ENCODE measurements at regions not wholly inside any gene's neighbourhood (a gene's known extent, or its start where the extent isn't known, plus 50 kb on each side); places are given as distances from the start of the nearest gene placed in this dataset.

GRCh38 chr5:152855441-152855840 lies 450.4 kb upstream of the NMUR2 start:
- FAIRE-seq: no peak
- DNase-seq (ENCODE audit: low spot score): no peak

DNA sequence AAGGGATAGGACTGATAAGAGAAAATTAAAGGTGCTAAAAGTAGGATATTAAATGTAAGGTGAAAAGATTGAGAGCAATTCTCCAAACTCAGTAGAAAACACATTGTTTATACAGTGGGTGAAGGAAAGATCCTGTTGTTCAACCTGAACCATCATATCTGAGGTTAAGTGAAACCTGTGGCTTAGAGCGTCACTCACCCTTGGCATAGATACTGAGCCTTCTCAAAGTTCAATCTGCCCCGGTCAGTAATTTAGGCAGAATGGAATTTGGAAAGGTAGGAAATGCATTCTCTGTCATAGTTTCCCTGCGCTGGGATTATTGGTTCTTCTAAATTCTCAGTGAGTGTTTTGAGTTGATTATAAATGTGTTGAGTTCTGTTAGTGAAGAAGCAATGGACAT lies 456.2 kb upstream of the NMUR2 start:
- DNase-seq (ENCODE audit: low spot score): no peak
- FAIRE-seq: no peak

DNA sequence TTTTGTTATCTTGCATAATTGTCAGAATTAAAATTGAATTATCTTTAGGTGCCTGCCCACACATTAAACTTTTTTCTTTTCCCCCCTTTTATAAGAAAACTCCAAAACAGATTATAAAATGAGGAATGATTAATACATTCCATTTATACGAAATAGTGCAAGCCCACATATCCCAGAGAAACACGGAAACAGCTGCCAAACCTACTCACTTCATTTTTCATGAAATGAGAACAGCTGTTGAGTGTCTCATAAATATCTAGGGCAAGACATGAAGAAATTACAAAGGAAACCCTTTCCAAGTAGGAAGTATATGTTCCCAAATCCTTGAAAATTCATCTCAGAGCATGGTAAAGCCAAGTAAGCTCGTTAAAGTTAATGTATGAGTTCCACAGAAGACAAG lies 459.4 kb upstream of the NMUR2 start:
- no peak for FAIRE-seq
- DNase-seq (ENCODE audit: low spot score): no peak

GRCh38 chr5:152864991-152865390 lies 459.9 kb upstream of the NMUR2 start:
- DNase-seq (ENCODE audit: low spot score) (no peak), FAIRE-seq (no peak)

- no peak for FAIRE-seq
- no peak for DNase-seq (ENCODE audit: low spot score)
These were observed 464.9 kb upstream of the NMUR2 start for GRCh38 chr5:152869971-152870370.

- no peak for DNase-seq (ENCODE audit: low spot score)
These were observed 477.5 kb upstream of the NMUR2 start for GRCh38 chr5:152882621-152883020.

DNA sequence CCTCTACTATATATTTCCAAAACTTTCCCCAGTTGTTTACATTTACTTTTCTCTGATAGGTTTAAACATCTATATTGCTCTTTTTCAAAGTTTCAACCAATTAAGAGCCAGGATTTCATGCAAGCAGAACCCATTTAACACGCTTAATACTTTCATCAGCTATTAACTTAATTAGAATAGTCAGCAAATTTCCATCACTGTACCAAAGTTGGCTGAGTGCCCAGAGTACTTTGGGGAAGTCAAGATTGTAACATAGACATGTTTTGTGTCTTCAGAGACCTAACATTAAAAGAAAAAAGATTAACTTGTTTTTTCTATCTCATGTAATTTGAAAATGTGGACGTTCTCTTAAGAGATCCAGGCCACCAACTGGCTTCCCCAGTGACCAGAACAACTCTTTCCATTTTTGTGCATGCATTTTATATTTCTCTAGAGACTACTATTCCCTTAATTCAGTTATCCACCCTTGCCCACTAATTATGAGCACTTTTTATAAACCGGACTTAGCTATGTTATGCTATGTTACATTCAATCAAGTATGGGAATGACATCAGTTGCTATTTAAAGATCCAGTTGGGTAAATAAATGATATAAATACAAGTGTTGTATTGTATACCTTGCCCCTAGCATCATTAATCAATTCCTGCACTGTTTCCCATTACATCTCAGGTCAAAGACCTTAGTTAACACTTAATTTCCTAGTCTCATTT lies 478.1 kb upstream of the NMUR2 start:
- FAIRE-seq (no peak), DNase-seq (ENCODE audit: low spot score) (no peak)

More at GRCh38 chr5:152882621-152883020, 477.5 kb upstream of the NMUR2 start:
- FAIRE-seq: no peak

DNA sequence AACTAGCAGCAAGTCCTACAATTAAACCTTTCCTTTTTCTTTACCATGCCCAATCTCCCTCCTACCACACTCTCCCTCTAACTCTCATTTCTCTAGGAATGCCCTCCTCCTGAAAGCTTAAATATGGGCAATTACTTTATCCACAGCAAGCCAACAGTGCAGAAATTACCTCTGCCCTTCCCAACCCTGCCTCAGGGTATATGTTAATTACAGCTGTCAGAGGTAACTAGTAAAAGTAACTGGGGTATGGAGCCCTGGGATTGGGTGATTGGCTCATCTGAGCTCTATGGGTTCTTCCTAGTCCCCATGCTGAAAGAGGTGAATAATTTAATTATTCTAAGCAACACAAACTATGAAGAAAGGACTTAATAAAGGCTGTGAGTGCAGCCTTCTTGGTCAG lies 478.9 kb upstream of the NMUR2 start:
- FAIRE-seq (no peak), DNase-seq (ENCODE audit: low spot score) (no peak)

- FAIRE-seq: no peak
- no peak for DNase-seq (ENCODE audit: low spot score)
These were observed 495.3 kb upstream of the NMUR2 start for GRCh38 chr5:152900332-152900731.

GRCh38 chr5:152901754-152902153 lies 496.7 kb upstream of the NMUR2 start:
- DNase-seq (ENCODE audit: low spot score) (no peak), FAIRE-seq (no peak)

GRCh38 chr5:152905286-152905685 lies 500.2 kb upstream of the NMUR2 start:
- DNase-seq (ENCODE audit: low spot score): no peak
- no peak for FAIRE-seq

DNA sequence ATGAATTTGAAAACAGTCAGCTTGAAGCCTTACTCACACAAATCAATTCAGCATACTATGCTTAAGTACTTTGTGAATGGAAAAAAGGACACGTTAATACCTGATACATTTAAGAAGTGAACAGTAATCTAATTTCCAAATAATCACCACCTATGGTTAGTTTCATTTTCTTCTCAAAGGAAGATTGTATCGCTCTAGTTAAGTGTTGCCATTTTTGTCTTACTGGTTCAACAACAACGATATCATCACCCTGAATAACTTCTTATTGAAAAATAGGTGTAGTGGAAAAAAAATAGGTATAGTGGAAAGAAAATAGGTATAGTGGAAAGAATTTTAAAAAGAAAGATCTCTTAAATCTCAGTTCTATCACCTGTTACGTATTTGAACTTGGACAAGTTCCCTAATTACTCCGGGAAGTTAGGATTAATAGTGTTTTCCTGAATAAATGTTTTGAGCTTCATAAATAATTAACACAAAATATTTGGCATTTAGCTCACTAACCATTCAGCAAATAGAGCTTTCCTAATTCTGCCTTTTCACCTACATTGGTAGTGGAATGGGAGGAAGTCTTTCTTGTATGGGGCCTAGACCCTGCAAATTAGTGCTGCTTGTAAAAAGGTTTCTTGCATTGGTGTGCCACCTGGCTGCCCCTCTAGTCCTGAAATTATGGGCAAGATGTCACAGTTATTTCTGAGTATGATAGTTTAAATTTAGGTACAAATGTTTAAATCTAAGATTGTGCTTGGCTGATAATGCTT lies 502.6 kb upstream of the NMUR2 start:
- FAIRE-seq (no peak), DNase-seq (ENCODE audit: low spot score) (no peak)

GRCh38 chr5:152912924-152913323 lies 507.8 kb upstream of the NMUR2 start:
- FAIRE-seq (no peak), DNase-seq (ENCODE audit: low spot score) (no peak)

DNA sequence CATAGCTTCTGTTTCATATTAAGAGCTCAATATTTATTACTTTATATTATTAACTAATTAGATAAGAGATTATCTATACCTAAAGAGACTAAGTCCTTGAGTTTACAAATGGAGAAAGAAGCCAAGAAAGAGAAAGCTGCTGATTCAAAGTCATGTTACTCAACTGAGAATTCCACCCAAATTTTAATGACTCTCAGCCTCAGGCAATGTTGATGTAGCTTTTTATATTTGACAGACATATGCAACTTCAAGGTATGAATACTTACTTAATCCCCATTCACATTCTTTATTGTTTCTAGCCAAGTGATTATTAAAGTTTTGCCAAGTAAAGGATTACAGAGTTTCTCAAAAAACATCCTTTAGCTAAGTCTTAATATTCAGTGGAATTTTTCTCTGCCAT lies 527.5 kb upstream of the NMUR2 start:
- DNase-seq (ENCODE audit: low spot score) (no peak), FAIRE-seq (no peak)

DNA sequence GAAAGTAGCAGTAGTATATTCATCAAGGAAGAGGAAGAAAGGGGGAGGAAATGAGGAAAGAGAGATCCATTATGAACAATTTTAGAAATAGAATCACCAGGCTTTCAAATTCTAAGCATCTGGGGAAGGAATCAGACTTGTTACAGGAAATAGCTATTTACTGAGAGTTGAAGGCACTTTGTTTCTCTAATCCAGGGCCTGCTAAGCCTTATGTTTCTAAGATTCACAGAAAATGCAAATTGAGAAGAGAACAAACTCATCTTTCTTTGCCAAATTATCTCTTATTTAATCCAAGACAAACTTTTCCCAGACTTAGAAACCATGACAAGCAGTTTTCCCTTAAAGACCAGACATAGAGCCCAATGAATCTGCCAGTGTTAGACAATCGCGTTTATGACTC lies 528.0 kb upstream of the NMUR2 start:
- FAIRE-seq (no peak), DNase-seq (ENCODE audit: low spot score) (no peak)

GRCh38 chr5:152938630-152939029 lies 533.6 kb upstream of the NMUR2 start:
- FAIRE-seq: no peak
- no peak for DNase-seq (ENCODE audit: low spot score)

- FAIRE-seq (no peak), DNase-seq (ENCODE audit: low spot score) (no peak)
These were observed 537.7 kb upstream of the NMUR2 start for GRCh38 chr5:152942633-152943336.

DNA sequence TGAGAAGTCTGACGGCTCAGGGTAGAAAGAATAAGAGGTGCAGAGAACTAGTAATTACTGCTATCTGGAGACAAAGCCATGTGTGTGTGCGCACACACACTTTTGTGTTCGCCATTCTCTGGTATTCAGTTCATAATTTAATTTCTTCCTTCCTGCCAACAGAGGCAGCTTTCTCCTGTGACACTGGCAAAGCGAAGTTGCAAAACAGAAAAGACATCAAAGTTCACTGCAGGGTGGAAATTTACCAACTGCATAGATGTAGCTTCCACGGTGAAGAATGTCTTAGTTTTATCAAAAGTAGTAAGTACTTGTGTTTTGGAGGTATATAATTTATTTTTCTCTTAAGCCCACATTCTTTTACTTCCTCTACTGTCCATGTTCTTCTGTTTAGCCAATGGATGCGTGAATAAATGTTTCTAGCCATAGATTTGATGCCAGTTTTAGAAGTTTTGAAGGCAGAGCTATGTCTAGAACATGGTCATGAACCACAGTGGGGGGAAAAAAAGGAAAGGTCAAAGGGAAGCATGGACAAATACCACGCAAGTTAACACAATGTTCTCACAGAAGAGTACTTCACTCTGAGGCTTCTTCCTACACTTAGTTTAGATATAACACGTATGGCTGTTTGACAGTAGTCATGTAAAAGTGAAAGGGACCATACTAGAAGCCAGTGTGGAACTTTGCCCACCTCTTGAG lies 536.5 kb upstream of the GRIA1 start:
- DNase-seq (ENCODE audit: low spot score) (no peak), FAIRE-seq (no peak)

GRCh38 chr5:152956943-152957613 lies 533.4 kb upstream of the GRIA1 start:
- no peak for DNase-seq (ENCODE audit: low spot score)
- FAIRE-seq: peak; percentile 59

DNA sequence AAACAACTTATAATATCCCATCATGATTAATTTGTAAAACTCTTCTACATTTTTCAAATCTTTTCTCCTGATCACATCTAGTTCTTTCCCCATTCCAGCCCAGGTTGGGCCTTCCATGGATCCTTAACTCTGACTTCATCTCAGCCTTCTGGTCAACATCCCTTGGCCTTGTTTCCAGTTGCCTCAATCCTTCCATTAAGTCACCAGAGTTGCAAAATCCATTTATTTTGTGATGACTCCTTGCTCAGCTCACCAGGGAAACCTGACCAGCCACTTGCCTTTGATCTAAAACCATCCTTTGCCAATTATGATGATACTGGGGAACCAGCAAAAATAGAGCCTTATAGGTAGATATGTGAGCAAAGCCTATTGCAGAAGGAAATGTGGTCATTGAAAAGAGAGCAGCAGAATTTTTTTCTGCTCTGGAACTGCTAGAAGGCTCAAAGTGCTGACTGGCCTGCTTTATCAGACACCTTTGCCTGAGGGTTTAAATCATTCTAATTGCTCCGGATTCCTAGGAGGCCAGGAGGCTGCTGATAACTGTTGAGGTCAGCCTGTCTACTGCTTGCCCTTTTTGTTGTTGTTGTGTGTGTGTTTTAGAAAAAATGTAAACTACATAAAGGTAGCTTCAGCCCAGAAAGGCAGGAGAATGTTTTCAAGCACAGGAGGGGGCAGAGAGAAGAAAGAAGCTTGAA lies 512.2 kb upstream of the GRIA1 start:
- no peak for DNase-seq (ENCODE audit: low spot score)
- FAIRE-seq: no peak

DNA sequence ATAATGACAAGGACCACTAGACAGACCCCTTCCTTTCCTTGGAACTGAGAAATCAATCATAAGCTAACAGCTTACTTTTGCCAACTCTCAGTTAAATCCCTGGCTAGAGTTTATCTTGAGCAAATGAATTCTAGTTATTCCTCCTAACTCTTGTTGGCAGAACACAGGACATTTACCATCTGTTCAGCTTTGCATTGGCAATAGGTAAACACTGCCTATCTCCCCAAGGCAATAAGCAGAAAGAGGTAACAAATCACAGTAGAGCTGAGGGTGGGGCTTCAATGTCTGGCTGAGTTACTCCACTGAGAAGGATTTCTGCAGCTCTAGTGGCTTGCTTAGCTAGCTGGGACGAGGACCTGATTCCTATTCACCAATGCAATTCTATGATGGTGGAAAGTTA lies 503.3 kb upstream of the GRIA1 start:
- FAIRE-seq (no peak), DNase-seq (ENCODE audit: low spot score) (no peak)
